Myocyte (in vitro differentiated cells): ENCODE measurements at regions not wholly inside any gene's neighbourhood (a gene's known extent, or its start where the extent isn't known, plus 50 kb on each side); places are given as distances from the start of the nearest gene placed in this dataset.
"Not testable (repeated sequence)": the region's sequence is repeated elsewhere in the genome, so short reads cannot be mapped to it uniquely, and the experiment has no call there.

ENCODE experiments used
- DNase-seq: peaks from one replicate; pipeline ENCODE4 v3.0.0-alpha.2; 2012; ENCODE audit warnings: low read depth

DNA sequence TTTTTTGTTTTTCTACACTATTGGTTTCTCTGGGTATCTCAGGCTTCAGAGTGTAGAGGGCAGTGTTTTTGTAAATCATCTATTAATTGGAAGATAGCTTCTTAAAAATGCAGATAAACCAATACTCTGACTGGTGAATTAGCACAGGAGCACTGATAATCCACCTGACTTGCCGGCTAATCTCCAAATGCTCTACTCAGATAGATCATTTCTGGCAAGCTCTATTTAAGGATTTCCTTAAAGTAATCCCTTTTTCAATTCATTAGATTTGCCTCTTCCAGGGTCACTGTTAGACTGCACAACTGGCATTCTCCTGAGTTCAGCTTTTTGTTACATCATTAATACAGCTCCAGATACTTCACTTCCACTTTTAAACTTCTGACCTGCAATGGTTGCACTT is 1390.3 kb upstream of the NUDT12 start:
- DNase-seq = no peak

DNA sequence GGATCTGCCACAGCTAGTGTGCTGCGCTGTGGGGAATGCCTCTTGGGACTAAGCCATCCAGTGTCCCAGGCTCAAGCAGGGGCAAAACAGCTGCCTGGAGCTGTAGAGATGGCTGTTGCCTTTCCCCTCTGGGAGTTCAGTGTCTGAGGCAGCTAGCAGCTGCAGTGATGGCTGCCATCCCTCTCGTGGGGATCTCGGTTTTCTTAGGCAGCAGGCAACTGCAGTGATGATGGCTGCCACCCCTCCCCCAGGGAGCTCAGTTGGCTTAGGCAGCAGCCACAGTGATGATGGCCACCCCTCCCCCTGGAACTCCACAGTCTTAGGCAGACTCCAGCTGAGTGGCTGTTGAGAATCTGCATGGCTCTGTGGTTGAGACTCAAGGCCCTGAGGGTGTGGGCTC is 1389.2 kb upstream of the NUDT12 start:
- peak; percentile 30 for DNase-seq

DNA sequence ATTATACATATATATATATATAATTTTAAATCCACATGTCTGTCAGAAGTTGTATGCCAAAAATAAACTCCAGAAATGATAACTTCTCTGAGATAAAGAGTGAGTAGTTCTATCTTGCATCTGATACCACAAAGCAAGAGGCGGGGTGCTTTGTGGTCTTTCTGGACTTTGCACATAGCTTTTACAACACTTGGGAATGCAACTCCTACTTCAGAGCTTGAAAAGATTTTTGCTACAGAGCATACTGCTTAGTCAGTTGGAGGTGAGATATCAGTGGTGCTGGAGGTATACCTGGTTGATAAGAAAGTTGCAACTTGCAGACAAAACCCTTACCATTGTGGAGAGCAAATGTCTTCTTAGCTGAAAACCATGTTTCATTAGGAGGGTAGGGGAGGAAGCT is 1384.5 kb upstream of the NUDT12 start:
- peak; percentile 1 for DNase-seq

DNA sequence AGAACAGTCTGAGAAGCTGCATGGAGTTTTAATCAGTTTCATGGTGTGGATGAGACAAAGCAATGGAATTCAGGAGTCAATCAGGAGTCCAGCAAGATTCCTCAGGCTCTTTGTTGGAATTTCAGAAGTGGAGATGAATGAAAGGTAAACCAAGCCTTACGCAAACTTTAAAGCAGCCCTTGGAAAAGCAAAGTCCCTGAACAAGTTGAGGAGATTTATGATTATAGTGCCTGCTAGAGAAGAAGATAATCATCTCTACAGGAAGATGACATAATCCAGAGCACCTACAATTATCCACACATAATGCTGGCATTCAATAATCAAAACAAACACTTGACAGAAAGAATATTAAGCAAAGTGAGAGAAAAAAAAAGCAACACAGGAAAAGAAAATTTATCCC is 1380.1 kb upstream of the NUDT12 start:
- DNase-seq = no peak

DNA sequence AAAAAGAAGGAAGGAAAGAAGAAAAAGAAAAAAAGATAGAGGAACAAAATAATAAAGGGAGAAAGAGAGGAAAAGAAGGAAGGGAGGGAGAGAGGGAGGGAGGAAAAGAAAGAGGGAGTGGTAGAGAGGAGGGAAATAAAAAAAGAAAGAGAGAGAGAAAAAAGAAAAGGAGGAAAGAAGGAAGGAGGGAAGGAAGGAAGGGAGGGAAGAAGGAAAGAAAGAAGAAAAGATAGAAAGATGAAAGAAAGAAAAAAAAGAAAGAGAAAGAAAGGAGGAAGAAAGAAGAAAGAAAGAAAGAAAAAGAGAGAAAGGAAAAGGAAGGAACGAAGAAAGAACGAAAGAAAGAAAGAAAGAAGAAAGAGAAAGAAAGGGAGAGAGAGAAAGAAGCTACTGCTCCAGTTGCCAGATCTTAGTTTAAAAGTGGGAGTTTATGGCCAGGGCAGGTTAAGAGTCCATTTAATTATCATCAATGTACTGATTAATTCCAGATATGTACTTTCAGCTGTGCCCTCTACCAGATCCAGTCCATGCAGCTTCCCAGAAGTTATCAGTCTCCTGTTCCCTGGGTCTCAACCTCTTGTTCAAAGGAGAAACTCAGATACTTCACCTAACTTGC is 1378.5 kb upstream of the NUDT12 start:
- DNase-seq = no peak

DNA sequence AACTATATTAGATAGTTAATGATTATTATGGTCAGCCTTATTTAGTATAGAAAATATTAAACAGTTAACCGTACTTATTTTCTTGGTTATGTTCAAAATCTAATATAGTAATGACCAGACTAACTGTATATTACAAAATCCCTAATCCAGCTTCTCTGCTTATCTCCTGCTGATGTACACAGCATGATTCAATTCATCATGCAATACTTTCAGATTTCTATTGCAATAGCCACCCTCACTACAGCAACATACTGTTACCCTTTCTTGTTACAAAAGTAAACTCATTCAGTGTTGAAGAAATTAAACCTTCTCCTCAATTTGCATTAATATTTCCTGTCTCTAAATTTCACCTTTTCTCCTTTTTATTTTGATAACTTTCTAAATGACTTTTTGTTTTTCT is 1375.0 kb upstream of the NUDT12 start:
- no peak for DNase-seq

DNA sequence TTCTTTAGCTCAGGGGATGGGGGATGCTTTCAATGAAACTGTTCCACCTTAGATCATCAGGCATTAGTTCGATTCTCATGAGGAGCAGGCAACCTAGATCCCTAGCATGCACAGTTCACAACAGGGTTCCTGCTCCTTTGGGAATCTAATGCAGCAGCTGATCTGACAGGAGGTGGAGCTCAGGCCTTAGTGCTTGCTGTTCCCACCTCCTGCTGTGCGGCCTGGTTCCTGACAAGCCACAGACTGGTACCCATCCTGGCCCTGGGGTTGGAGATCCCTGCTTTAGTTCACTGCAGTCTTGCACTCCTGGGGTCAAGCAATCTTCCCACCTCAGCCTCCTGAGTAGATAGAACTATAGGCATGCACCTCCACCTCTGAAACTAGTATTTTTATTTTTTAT is 1369.8 kb upstream of the NUDT12 start:
- no peak for DNase-seq

DNA sequence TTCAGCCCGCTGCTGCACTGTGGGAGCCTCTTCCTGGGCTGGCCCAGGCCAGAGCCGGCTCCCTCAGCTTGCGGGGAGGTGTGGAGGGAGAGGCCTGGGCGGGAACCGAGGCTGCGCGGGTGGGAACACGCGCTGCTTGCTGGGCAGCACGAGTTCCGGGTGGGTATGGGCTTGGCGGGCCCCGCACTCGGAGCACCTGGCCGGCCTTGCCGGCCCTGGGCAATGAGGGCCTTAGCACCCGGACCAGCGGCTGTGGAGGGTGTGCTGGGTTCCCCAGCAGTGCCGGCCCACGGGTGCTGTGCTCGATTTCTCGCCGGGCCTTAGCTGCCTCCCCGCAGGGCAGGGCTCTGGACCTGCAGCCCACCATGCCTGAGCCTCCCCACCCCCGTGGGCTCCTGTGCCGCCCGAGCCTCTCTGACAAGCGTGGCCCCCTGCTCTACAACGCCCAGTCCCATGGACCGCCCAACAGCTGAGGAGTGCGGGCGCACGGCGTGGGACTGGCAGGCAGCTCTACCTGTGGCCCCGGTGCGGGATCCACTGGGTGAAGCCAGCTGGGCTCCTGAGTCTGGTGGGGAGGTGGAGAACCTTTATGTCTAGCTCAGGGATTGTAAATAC is 1366.4 kb upstream of the NUDT12 start:
- no peak for DNase-seq

DNA sequence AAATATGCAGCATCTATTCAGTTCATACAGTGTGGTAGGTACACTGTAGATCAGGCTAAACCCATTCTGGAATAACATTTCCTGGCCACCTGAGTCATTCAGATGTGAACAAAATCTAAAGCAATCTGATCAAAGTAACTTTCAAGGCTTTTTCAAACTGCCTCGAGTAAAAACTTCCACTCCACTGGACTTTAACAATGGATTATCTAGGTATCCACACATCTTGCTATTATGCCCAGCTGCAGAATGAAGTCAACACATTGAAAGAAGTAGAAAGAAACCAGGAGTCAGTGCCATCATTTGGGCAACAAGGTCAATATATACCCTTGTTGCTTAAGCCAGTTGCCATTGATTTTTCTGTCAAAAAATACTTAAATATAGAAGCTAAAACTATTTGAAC is 1352.6 kb upstream of the NUDT12 start:
- no peak for DNase-seq

DNA sequence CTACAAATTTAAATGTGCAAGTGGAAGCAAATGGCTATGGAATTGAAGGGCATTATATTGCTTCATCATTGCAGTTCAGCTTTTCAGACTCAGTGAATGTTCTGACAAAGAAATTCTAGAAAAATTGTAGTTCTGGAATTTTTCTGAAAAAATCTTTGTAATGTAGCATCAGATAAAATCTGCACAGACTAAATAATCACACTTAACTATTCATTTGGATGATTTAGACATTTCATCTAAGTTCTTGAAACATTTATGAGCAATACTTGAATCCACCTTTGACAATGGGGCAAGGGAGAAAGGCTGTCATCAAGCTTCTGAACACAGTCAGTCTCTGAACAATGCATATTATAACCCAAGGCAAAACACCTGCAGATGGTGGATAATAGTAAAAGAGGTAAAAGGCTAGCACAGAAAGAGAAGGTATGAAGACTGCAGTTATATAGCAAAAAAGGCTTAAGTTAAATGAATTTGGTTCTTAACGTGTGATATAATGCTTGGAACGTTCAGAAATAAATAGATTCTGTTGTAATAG is 1352.0 kb upstream of the NUDT12 start:
- no peak for DNase-seq

DNA sequence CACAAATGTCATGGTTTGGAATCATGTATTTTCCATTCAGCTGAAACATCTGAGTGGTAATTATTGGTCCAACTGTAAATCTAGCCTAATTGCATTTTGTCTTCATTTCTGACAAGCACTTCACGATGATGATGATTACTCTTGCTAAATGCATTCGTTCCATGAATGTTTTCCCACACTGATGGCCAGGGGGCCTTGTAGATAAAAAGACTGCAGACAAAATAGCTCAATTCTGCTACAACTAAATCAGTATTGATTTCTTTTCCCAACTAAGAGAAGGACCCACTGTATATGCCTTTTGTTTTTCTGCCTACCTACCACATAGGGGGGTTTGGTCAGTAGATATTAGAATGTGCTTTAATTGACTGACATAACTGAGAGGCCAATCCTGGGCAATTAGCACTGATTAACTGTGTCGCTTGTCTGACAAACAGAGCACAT is 1351.3 kb upstream of the NUDT12 start:
- no peak for DNase-seq

DNA sequence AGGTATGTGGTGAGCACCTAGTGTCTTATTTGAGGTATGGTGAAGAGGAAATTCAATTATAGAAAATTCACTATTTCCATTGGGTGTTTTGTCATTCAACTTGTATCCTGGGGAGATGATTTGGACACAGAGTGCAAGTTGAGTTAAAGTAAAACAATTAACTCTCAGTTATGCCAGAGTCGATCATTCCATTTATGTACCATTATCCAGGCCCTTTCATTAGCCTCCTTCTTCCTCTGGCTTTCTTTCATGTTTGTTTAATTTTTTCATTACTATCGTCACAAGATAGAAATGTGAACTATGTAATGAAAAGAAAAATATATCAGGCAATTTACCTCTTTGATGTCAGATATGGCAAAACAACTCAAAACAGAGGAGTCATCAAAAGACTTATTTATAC is 1347.2 kb upstream of the NUDT12 start:
- DNase-seq = no peak

DNA sequence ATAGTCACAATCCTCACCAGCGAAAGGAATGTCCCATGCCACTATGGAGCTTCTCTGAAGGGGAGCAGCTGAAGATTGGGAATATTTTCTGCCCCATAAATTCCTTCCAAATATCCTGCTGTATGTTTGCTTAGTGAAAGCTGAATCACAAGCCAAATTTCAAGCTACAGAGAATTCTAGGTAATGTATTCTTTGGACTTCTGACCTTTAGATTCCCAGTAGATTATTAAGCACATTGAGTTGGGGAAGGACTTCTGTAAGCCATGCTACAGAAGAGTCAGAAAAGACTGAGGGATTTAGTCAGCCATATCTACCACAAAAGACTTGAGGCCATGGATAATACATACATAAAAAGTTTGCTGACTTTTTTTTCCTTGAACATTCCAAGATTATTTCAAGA is 1342.0 kb upstream of the NUDT12 start:
- no peak for DNase-seq

DNA sequence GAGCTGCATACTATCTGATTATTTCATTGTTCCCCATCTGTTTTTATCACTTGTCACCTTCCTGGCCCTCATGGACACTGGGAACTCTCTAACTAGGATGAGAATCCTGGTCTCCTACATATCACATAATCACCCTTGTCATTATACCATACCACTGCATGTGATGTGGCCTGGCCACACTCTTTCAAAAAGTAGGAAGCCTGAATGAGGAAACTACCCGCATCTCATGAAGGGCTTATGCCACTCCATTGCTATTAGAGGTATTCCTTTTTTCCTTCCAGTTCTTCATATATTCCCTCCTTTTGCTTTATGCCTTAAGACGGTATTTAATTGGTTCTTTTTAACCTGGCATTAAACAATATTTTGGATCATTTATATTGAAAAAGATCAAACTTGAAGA is 1341.4 kb upstream of the NUDT12 start:
- no peak for DNase-seq

DNA sequence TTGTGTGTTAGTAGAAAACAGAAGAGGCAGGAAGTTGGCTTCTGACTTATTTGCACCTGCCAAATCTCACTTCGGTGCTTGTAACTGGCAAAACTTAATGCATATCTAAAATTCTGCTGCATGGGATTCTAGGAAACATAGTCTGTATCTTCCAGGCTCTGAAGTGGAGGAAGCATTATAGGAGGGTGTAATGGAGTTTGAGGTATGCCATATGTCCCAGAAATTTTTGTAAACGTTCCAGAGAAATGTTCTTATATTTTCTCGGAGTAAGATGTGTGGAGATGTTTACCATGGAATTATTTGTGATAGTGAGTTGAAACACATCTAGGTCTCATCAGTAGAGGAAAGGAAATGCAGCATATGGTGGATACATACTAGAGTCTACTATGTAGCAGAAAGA is 1329.0 kb upstream of the NUDT12 start:
- no peak for DNase-seq

DNA sequence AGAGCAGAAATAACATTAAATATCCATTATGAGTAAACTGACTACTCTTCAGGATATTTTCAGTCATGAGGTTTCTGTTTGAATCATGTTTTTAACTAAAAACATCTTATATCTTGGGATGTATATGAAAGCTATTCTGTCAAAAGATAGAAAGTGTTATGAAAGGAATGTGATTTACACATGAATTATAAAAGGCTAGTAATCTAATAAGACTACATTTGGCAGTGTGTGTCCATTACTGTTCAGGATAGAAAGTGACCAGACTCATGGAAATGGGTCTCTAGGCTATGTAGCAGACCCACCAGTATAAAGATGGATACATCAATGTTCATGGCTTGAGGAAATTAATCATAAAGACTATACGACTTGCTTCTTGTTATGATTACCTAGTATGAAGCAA is 1328.2 kb upstream of the NUDT12 start:
- DNase-seq = no peak

DNA sequence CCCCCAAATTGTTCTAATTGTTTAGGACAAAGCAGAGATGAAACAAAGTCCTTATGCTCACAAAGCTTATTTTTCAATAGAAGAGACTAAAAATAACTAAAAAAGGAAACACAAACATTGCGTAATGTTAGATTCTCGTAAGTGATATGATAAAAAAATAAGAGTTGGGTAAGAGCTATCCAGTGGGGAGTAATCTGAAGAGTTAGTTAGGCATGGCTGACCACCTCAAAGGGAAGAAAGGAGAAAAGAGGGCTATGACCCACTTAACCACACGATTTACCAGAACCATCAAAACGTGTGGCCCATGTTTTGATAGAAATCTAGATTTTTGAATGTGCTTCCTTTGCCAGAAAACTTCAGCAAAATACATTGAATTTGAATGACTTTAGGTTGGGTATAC is 1296.8 kb upstream of the NUDT12 start:
- DNase-seq = no peak

DNA sequence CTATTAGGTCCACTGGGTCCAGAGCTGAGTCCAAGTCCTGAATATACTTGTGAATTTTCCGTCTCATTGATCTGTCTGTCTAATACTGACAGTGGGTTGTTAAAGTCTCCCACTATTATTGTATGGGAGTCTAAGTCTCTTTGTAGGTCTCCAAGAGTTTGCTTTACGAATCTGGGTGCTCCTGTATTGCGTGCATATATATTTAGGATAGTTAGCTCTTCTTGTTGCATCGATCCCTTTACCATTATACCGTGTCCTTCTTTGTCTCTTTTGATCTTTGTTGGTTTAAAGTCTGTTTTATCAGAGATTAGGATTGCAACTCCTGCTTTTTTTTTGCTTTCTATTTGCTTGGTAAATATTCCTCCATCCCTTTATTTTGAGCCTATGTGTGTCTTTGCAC is 1289.5 kb upstream of the NUDT12 start:
- not testable (repeated sequence) for DNase-seq

DNA sequence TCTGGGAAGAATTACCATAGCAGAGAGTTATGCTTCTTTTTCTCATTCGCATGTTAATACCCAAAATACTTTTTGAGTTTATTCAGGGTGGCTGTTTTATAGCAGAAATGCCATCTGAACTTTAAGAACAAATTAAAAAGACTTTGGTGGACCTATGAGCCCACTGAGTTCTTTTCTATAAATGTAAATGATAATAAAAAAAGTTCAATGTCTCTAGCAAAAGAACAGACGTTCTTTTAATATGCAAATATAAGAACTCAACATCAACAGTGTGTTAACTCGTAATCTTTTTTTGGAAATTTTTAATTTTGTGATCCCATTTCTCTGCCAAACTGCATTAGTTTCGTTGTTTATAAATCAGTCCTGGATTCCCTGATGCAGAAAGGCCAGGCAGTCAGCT is 1283.0 kb upstream of the NUDT12 start:
- DNase-seq = no peak

DNA sequence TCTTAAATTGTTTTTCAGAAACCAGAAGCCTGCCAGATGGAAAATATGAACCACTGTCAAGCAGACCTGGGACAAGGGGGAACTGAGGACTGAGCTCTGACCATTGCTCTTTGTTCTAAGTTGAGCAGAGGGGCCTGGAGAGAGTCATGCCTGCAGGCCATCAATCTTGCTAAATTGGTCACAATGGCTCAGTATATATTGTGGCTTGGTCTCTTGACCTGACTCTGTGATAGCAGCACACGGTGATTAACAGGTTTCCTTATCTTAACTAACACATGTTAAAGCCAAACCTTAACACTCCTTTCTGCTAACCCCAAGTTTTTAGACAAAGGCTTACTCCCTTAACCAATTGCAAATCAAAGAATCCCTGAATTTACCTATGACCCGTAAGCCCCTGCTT is 1281.2 kb upstream of the NUDT12 start:
- DNase-seq = no peak

DNA sequence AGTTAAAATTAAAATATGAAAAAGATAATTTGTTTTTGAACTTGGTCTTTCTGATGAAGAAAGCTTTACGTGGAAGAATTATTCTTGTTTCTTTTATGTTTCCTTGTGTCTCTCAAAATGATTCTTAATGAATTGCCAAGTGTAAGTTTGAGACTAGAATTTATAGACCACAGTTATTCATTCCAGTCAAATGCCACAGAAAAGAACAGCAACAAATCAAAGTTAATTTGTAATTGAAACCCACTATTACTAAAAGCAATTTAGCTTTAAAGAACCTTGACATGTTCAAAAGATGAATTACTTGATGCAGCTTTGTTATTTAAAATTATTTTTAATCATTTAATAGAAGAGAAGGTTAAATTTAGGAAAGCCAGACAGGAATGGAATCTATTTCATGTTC is 1277.7 kb upstream of the NUDT12 start:
- DNase-seq = no peak

DNA sequence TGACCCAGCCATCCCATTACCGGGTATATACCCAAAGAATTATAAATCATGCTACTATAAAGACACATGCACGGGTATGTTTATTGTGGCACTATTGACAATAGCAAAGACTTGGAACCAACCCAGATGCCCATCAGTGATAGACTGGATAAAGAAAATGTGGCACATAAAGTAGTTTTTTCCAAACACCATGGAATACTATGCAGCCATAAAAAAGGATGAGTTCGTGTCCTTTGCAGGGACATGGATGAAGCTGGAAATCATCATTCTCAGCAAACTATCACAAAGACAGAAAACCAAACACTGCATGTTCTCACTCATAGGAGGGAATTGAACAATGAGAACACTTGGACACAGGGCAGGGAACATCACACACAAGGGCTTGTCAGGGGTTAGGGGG is 1268.9 kb upstream of the NUDT12 start:
- DNase-seq = not testable (repeated sequence)

DNA sequence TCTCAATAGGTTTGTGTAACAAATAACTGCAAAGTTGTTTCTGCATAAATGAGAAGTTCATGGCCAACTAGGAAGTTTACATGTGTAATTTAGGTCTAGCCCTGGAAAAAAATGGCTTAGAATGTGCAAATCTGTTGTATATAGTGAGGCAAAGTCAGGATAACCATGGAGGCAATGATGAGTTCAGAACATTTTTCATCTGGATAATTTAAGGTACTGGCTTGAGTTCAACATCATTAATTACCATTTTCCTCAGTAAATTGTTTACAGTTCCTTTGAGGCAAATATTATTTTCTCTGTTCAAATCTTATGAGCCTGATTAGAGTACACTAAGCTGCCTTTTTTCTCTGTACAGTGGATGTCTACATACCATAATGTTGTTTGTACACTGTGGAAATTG is 1259.0 kb upstream of the NUDT12 start:
- DNase-seq = no peak
